Posterior cingulate gyrus (tissue), 11 donors: ENCODE measurements at regions not wholly inside any gene's neighbourhood (a gene's known extent, or its start where the extent isn't known, plus 50 kb on each side); places are given as distances from the start of the nearest gene placed in this dataset.
"Not testable (repeated sequence)": the region's sequence is repeated elsewhere in the genome, so short reads cannot be mapped to it uniquely, and the experiment has no call there.

Experiments used
- DNase-seq, 10 donors: peaks; one replicate each; pipeline versions ENCODE4 v3.0.0 to v3.0.0-alpha.2; 2020 to 2021; ENCODE audit warnings: mixed read lengths in 3 of 10
- intact Hi-C: fragments of 100-400 bp; cut with DNase I; formaldehyde crosslinking; loops from one replicate; pipeline ENCODE4 v1.15.1; 2023

DNA sequence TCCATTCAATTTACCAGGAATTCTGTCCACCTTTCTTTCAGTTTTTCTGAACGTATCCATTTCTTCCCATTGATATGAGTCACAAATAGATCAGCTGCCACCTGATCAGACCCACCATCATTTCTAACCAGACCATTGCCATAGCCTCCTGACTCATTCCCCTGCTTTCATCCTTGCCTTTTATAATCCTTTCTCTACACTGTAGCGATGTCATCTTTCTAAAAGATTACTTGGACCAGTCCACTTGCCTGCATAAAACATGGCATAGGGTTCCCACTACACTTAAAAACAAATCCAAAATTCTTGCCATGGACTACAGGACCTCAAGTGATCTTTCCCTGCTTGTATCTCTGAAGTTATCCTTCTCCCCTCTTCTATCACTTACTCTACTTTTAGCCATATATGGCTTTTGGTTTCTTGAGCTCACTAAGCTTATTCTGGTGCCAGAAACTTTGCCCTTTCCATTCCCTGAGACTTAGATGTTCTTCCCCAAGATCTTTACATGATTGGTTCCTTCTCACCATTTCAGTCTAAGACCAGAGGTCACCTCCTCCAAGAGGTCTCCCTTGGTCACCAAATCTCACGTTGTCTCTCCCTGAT, 149.5 kb upstream of the KRR1 start:
- DNase-seq = no peak
- intact Hi-C loops = no loop called here

DNA sequence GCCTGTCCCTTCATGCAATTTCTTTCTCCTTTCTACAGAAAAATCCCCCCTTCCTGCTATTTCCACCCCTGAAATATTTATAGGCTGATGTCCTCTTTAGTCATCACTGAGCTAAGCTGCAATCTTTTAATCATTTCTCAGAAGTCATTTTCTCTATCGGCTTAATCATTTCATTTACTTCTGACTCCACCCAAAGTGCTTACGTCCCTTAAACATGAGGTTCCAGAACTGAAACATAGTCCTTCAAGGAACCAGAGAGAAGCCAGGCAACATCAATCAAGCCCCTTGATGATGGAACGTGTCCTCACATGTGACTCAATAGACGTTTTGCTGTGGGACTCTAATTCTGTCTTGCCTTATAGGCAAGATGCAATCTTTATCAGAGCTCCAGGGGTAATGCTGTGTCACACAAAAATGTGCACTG, 148.7 kb upstream of the KRR1 start:
- intact Hi-C loops = no loop called here
- DNase-seq = no peak

- intact Hi-C loops = no loop called here
- no peak for DNase-seq
These were observed 147.8 kb upstream of the KRR1 start for GRCh38 chr12:75658901-75659823.

DNA sequence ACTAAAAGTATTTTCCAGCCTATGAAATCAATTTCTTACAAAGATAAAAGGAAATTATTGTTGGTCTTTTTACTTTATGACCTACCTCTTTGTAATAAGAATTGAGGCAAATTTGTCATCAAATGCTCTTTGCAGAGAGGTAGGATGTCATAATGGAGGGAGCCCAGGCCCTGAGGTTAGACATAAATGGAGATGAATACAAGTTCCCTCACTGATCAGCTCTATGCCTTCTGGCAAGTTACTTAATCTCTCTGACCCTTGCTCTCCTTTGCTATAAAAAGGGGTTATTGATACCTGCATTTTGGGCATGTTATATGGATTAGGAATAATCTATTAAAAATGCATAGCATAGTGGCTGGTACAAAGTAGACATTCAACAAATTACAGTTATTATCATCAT, 146.9 kb upstream of the KRR1 start:
- DNase-seq = no peak
- intact Hi-C loops = no loop called here

- intact Hi-C loops = no loop called here
- no peak for DNase-seq
These were observed 146.4 kb upstream of the KRR1 start for GRCh38 chr12:75657831-75658230.

DNA sequence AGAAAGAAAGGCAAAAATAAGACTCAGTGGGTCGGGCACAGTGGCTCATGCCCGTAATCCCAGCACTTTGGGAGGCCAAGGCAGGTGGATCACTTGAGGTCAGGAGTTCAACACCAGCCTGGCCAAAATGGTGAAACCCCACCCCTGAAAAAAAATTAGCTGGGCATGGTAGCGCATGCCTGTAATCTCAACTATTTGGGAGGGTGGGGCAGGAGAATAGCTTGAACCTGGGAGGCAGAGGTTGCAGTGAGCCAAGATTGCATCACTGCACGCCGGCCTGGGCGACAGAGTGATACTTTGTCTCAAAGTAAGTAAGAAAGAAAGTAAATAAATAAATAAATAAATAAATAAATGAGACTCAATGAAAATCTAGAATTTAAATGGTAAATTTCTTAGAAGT, 145.9 kb upstream of the KRR1 start:
- DNase-seq, intact Hi-C loops: not testable (repeated sequence)

DNA sequence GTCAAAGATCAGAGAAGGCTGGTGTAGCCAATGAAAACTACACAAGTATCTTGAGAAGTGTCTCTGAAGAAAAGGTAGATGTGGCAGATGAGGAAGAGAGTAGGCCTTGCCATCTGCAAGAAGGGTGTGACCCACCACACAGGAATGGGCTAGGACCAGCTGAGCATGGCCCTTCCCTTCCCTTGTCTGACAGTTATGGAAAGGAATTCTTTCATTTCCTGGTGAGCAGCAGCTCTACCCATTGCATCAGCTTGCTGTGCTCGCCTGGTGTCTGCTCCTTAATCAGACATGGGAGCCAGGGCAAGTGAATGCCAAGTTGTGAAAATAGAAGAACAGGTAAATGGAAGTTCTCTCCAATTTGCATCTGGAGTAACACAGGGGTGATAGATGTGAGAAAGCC, 145.2 kb upstream of the KRR1 start:
- no peak for DNase-seq
- intact Hi-C loops = no loop called here

GRCh38 chr12:75656210-75656609, 144.8 kb upstream of the KRR1 start:
- no peak for DNase-seq
- intact Hi-C loops = no loop called here

DNA sequence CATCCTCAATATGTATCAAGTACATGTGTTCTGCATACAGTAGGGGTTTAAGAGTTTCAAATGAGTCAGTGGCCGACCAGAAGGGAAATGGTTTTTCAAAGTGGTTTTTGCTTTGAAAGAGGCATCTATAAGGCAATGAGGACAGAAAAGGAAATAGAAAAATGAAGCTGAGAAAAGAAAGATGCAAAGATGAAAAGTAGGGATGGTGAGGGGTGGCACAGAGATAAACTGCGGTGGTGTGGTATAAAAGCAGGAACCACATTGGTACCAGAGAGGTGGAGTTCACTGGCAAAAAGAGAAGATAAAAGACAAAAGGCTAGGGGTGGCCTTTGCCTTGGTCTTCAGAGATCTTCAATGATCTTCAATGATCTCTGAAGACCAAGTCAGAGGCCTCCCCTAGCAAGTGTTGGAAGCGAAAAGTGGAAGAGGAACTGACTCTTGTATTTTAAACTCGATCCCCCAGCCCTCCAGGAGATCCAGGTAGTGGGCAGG, 144.0 kb upstream of the KRR1 start:
- no peak for DNase-seq
- intact Hi-C loops = no loop called here

- no peak for DNase-seq
- intact Hi-C loops = no loop called here
These were observed 139.9 kb upstream of the KRR1 start for GRCh38 chr12:75651342-75651695.

GRCh38 chr12:75650595-75651341, 139.4 kb upstream of the KRR1 start:
- no peak for DNase-seq
- intact Hi-C loops = no loop called here

DNA sequence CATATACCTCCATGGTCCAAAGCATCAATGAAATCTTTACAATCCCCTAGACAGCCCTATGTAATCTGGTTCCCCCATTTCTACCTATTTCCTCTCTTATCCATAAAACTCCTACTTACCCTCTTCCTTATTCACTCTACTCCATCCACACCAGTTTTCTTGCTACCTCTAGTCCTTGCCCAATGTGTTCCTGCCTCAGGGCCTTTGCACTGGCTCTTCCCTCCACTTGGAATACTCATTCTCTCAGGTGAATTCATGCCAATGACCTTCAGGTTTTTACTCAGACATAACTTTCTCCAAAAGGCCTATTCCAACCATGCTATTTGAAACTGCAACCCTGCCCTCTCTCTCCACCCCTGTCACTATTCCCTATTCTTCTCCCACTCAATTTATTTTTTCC, 138.7 kb upstream of the KRR1 start:
- DNase-seq = no peak
- intact Hi-C loops = no loop called here

- DNase-seq = no peak
- intact Hi-C loops = no loop called here
These were observed 137.4 kb upstream of the KRR1 start for GRCh38 chr12:75648856-75649255.

DNA sequence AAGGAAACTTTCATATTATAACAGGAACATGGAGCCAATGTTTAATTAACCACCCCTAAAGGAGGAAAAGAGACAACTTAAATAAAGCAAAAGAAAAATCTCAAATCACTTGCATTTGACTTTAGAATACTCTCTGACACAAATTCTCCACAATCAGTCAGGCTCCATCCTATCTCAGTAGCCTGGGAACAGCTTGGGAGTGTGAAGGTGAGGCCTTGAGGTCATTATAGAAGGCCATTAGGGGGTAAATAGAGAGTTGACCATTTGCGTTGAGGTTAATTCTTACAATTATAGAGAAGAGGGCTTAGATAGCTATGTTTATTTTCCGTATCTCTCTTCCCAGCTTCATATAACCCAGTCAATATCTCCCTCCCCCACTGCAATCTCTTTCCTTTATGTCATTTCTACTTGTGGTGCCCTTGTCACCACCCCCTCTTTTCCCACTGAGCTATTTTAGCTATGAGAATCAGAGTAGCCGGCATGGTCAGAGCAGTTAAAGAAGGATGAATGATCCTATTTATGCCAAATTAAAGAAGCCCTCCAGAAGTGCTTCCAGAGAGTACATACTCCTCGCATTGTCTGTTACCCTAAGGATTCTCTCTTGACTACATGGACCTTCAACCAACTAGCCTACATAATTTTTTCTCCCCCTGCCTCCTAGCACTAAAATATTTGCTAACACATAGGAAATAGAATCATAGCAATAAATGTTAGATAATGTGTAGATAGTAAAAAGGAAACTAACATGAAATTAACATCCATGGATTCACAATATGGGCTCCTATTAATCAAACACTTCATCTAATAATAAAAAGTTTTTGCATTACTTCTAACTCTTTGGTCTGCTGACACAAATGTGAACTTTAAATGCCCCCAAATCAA, 135.2 kb upstream of the KRR1 start:
- DNase-seq = no peak
- intact Hi-C loops = no loop called here

DNA sequence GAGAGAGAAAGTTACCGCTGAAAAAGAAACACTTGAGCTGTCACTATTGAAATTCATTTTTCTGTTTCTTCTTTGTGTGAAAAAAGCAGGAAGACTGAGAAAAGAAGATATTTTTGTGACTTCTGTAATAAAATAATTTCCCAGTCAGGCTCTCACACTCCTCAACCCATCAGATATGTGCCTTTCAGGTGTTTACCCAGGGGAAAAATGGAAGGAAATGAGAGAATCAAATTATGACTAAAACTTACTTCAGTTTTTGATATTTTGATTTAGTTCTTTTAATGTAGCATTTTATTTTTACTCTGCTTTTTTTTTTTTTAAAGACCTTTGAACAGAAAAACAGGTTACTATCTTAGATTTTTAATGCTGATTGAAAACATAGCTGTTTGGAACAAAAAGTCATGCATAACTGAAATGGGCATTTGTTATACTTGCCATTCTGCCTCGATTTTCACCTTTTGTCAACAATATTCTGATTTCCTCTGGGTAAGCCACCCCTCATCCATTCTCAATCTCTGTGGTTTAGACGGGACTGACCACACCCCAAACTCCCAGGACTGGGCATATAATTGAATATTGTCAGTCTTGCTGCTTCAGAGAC, 133.2 kb upstream of the KRR1 start:
- intact Hi-C loops = no loop called here
- DNase-seq = no peak

GRCh38 chr12:75643119-75643518, 131.7 kb upstream of the KRR1 start:
- DNase-seq, intact Hi-C loops: not testable (repeated sequence)

DNA sequence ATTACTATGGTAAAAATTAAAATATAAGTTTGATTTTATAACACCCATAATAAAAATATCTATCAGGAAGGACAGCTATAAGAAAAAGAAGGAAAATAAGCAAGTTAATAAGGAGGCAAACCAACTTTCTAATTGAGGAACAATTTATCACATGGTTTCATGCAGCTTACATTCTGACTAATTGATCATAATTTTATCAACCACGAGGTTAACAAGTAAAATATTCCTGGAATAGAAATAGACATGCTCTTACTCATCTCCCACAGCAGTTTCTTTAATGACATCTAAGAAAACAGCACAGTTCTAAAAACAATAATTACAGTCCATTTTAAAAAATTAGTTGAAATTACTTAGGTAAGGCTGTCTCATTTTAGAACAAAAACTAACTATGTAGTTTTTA, 130.8 kb upstream of the KRR1 start:
- intact Hi-C loops = no loop called here
- no peak for DNase-seq

GRCh38 chr12:75641031-75641780, 129.8 kb upstream of the KRR1 start:
- intact Hi-C loops = no loop called here
- no peak for DNase-seq

GRCh38 chr12:75638792-75639191, 127.4 kb upstream of the KRR1 start:
- peak in 1 of 10 donors; percentile 61 for DNase-seq
- intact Hi-C loops = no loop called here
